Activated B cell treated with CpG ODN at 0.5 μM for 24 hours (primary cell): ENCODE measurements at regions not wholly inside any gene's neighbourhood (a gene's known extent, or its start where the extent isn't known, plus 50 kb on each side); places are given as distances from the start of the nearest gene placed in this dataset.

Experiments
- ATAC-seq: fragments of 200-7000 bp; cut with Tn5 transposase; one replicate; pipeline ENCODE4 v1.10.0; 2021; ENCODE audit warnings: low read depth, mild to moderate bottlenecking, moderate library complexity
- CTCF ChIA-PET: fragments of 350-600 bp; sonication (Branson Sonifier 250); formaldehyde crosslinking; loops from one replicate; lab custom pipeline; 2021; ENCODE audit warnings: antibody characterized with exemption; lab: Charles Lee
- POLR2A ChIA-PET: fragments of 350-600 bp; sonication (Branson Sonifier 250); formaldehyde crosslinking; loops from one replicate; lab custom pipeline; 2021; ENCODE audit warnings: antibody characterized with exemption; lab: Charles Lee
- DNase-seq: peaks from one replicate; pipeline ENCODE4 v3.0.0; 2022
- H3K27ac Mint-ChIP-seq: one replicate; pipeline ENCODE4 v1.8.0; 2020; ENCODE audit warnings: mixed read lengths
- H3K27me3 Mint-ChIP-seq: one replicate; pipeline ENCODE4 v1.8.0; 2021; ENCODE audit warnings: mixed read lengths
- H3K36me3 Mint-ChIP-seq: one replicate; pipeline ENCODE4 v1.8.0; 2021; ENCODE audit warnings: low read depth, mixed read lengths
- H3K4me1 Mint-ChIP-seq: one replicate; pipeline ENCODE4 v1.8.0; 2021; ENCODE audit warnings: mixed read lengths
- H3K4me3 Mint-ChIP-seq: one replicate; pipeline ENCODE4 v1.8.0; 2020; ENCODE audit warnings: mild to moderate bottlenecking, mixed read lengths
- H3K9me3 Mint-ChIP-seq: one replicate; pipeline ENCODE4 v1.8.0; 2020; ENCODE audit warnings: mixed read lengths
- intact Hi-C: fragments of 100-400 bp; cut with micrococcal nuclease; formaldehyde crosslinking; loops from one replicate; pipeline ENCODE4 v1.15.1; 2024
- TF ChIP-seq, protein P1 (sequence below): fragments of 200-600 bp; IDR thresholded peaks from one replicate; pipeline ENCODE4 v1.8.0; 2022; ENCODE audit warnings: antibody characterized with exemption, mild to moderate bottlenecking

DNA sequence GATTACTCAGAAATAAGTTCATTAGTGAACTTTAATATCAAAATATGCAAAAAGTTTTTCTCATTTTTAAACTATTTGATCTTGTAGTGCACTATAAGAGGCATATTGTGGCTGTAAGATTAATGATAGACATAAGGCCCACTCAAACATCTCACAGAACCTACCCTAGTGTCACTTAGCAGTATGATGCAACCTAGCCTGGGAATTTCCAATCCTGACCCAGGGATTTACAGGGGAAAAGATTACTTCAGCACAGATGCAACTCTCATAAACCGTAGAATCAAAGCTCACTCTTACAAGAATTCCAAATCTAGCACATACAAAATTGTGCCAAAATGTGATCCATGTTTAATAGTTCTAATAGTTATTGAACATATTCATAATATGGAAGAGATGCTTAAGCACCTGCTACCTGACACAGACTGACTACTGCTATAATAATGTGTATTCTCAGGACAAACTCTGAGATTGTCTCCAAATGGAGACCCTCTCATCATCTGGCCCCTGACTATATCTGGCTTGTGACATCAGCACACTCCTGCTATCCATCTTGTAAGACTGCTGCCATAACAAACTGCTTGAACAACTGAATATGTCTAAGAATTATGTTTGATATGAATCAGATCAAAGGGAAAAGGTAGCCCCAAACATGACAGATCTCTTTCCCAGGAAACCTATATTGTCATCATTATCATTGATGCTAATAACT lies 271.9 kb downstream of the PABPC4L start:
- no peak overlapping the region for H3K27ac Mint-ChIP-seq
- POLR2A ChIA-PET: no interaction called here
- intact Hi-C loops: no loop called here
- DNase-seq (no peak), ATAC-seq (no peak)
- TF ChIP-seq, protein P1, sequence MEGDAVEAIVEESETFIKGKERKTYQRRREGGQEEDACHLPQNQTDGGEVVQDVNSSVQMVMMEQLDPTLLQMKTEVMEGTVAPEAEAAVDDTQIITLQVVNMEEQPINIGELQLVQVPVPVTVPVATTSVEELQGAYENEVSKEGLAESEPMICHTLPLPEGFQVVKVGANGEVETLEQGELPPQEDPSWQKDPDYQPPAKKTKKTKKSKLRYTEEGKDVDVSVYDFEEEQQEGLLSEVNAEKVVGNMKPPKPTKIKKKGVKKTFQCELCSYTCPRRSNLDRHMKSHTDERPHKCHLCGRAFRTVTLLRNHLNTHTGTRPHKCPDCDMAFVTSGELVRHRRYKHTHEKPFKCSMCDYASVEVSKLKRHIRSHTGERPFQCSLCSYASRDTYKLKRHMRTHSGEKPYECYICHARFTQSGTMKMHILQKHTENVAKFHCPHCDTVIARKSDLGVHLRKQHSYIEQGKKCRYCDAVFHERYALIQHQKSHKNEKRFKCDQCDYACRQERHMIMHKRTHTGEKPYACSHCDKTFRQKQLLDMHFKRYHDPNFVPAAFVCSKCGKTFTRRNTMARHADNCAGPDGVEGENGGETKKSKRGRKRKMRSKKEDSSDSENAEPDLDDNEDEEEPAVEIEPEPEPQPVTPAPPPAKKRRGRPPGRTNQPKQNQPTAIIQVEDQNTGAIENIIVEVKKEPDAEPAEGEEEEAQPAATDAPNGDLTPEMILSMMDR: no peak
- no peaks in the 10 kb centered on the region for H3K36me3 Mint-ChIP-seq
- H3K4me3 Mint-ChIP-seq: no peak overlapping the region
- H3K9me3 Mint-ChIP-seq: no peaks in the 10 kb centered on the region
- CTCF ChIA-PET: no interaction called here
- H3K4me1 Mint-ChIP-seq: no peaks in the 10 kb centered on the region
- no peaks in the 10 kb centered on the region for H3K27me3 Mint-ChIP-seq

DNA sequence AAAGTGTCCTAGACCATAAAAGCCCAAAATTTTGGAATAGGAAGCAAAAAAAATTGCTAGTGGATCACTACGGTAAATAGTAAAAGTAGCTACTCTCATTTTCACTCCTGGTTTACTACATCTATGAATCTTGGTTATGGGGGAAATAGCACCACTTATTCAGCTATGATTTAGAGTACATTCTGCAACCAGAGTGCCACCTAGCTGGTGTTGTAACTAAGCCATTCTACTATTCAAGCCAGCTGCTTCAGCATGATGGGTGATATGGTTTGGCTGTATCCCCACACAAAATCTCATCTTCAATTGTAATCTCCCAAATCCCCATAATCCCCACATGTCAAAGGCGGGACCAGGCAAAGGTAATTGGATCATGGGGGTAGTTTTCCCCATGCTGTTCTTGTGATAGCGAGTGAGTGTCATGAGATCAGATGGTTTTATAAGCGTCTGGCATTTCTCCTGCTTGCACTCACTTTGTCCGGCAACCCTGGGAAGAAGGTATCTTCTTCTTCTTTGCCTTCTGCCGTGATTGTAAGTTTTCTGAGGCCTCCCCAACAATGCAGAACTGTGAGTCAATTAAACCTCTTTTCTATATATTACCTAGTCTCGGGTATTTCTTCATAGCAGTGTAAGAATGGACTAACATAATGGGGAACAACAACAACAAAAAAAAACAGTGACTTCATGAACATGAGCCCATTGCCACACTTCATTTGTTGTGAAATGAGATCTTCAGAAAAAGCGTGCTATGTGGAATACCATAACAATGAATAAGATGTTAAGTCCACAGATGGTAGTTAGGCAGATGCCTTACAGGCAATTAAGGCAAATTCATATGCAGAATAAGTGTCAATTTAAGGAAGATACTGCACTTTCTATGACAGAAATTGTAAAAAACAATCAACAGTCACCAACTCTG lies 280.1 kb downstream of the PABPC4L start:
- ATAC-seq (no peak), DNase-seq (no peak)
- Mint-ChIP-seq H3K36me3 (no peaks in the 10 kb centered on the region), H3K9me3 (peaks cover 9% of the 10 kb centered on the region), H3K27ac (no peak overlapping the region), H3K4me1 (no peaks in the 10 kb centered on the region), H3K27me3 (no peaks in the 10 kb centered on the region), H3K4me3 (no peak overlapping the region)
- intact Hi-C loops: no loop called here
- ChIA-PET CTCF (no interaction called here), POLR2A (no interaction called here)
- TF ChIP-seq, protein P1: no peak

DNA sequence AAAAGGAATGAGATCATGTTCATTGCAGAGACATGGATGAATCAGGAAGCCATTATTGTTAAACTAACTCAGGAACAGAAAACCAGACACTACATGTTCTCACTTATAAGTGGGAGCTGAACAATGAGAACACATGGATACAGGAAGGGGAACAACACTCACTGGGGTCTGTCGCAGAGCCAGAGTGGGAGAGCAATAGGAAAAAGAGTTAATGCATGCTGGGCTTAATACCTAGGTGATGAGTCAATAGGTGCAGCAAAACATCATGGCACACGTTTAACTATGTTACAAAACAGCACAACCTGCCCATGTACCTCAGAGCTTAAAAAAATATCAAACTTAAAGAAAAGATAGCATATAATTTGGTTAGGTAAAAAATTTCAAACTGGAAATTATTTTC lies 281.4 kb downstream of the PABPC4L start:
- TF ChIP-seq, protein P1: no peak
- intact Hi-C loops: no loop called here
- Mint-ChIP-seq H3K4me3 (no peak overlapping the region), H3K4me1 (no peaks in the 10 kb centered on the region), H3K36me3 (no peaks in the 10 kb centered on the region), H3K27me3 (no peaks in the 10 kb centered on the region), H3K27ac (no peak overlapping the region), H3K9me3 (peaks cover 9% of the 10 kb centered on the region)
- POLR2A ChIA-PET: no interaction called here
- ATAC-seq (no peak), DNase-seq (no peak)
- CTCF ChIA-PET: no interaction called here

DNA sequence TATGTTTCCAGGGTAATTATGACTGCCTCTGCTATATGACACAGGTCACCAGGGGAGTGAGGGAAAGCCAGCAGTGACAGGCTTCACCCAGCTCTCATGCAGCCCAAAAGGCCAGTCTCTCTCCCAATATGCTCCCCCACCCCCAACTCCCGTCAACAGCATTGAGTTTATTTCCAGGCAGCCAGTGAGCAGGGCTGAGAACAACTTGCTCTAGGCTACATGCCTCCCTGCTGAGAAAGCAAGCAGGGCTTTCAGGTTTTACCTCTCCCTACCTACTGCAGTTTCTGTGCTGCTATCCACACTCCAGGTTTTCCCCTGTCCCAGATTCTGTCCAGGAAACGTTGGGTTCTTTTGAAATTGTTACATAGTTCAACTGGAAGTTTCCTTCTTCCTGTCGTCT lies 291.4 kb downstream of the PABPC4L start:
- Mint-ChIP-seq H3K9me3 (peaks cover 12% of the 10 kb centered on the region), H3K27ac (no peak overlapping the region), H3K4me1 (no peaks in the 10 kb centered on the region), H3K27me3 (no peaks in the 10 kb centered on the region), H3K36me3 (no peaks in the 10 kb centered on the region), H3K4me3 (no peak overlapping the region)
- no peak for ATAC-seq
- no peak for DNase-seq
- ChIA-PET POLR2A (no interaction called here), CTCF (no interaction called here)
- intact Hi-C loops: no loop called here
- TF ChIP-seq, protein P1: no peak

DNA sequence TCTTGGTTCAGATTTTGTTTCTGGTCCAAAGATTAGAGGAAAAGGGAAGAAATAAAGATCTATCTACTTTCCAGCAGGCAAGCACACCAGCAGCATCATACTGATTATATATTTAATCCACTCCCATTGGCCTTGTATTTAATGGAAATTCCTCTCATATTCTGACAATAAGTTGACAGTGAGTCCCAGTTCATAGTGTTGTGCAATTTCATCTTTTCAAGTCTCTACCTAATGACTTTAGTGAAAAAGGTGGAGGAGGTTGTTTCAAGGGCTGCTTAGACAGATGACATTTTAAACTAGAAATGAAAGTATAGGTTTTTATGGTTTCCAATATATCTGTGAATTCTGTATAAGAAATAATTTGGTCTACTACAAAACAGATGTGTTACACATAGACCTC lies 298.6 kb downstream of the PABPC4L start:
- H3K4me1 Mint-ChIP-seq: no peaks in the 10 kb centered on the region
- no peak overlapping the region for H3K27ac Mint-ChIP-seq
- intact Hi-C loops: no loop called here
- H3K27me3 Mint-ChIP-seq: no peaks in the 10 kb centered on the region
- POLR2A ChIA-PET: no interaction called here
- H3K4me3 Mint-ChIP-seq: no peak overlapping the region
- DNase-seq (no peak), ATAC-seq (no peak)
- no peaks in the 10 kb centered on the region for H3K36me3 Mint-ChIP-seq
- TF ChIP-seq, protein P1: no peak
- H3K9me3 Mint-ChIP-seq: peaks cover 7% of the 10 kb centered on the region
- CTCF ChIA-PET: no interaction called here
